ENCODE measurements at regions not wholly inside any gene's neighbourhood (a gene's known extent, or its start where the extent isn't known, plus 50 kb on each side); places are given as distances from the start of the nearest gene placed in this dataset.

- Histone ChIP-seq H3K18ac (ENCODE audit: extremely low read depth, low read length) (no peak overlapping the region), H3K36me3 (ENCODE audit: control insufficient read depth in 2 of 4, insufficient read depth in 4 of 4, low read length in 3 of 4) (no peaks in the 10 kb centered on the region), H4K20me1 (replicated peaks in 1 of 2; ENCODE audit: control insufficient read depth in 1 of 2, insufficient read depth in 2 of 2, low read length in 2 of 2) (no peaks in the 10 kb centered on the region), H2BK120ac (replicated peaks; ENCODE audit: low read depth, low read length) (no peak overlapping the region), H2BK12ac (ENCODE audit: low read depth, low read length) (no peak overlapping the region), H3K56ac (replicated peaks; ENCODE audit: insufficient read length, low read depth, low read length) (no peak overlapping the region), H3K14ac (ENCODE audit: insufficient read length) (no peak overlapping the region), H3K27me3 (replicated peaks in 1 of 4; ENCODE audit: control insufficient read depth in 3 of 4, extremely low read depth in 1 of 4, insufficient read depth in 3 of 4, low read length in 3 of 4) (no peaks in the 10 kb centered on the region), H3K9ac (replicated peaks in 1 of 4; ENCODE audit: extremely low read depth in 1 of 4, low read depth in 3 of 4, low read length in 3 of 4) (no peak overlapping the region), H4K5ac (ENCODE audit: insufficient read length, low read depth, low read length) (no peak overlapping the region), H2BK5ac (ENCODE audit: low read depth, low read length) (no peak overlapping the region), H3K4me1 (replicated peaks in 1 of 4; ENCODE audit: control insufficient read depth in 3 of 4, insufficient read depth in 4 of 4, low read length in 3 of 4) (no peaks in the 10 kb centered on the region), H3K4ac (replicated peaks; ENCODE audit: insufficient read length, low read depth, low read length) (no peak overlapping the region), H3K23me2 (ENCODE audit: low read depth, low read length) (no peaks in the 10 kb centered on the region), H3K4me2 (ENCODE audit: insufficient read depth in 1 of 2, low read depth in 2 of 2, low read length in 2 of 2) (no peak overlapping the region), H3K9me3 (ENCODE audit: insufficient read depth in 2 of 2, low read depth in 1 of 2, low read length in 1 of 2) (no peaks in the 10 kb centered on the region), H2BK20ac (ENCODE audit: low read length) (no peak overlapping the region), H3K79me2 (ENCODE audit: control insufficient read depth in 1 of 2, insufficient read depth in 2 of 2, low read length in 2 of 2) (no peaks in the 10 kb centered on the region), H2AK5ac (ENCODE audit: low read depth, low read length) (no peak overlapping the region), H3K23ac (ENCODE audit: insufficient read length) (no peak overlapping the region), H2BK15ac (ENCODE audit: low read length) (no peak overlapping the region), H3K79me1 (ENCODE audit: low read depth, low read length) (no peaks in the 10 kb centered on the region), H4K8ac (ENCODE audit: extremely low read depth, insufficient read depth, low read length) (no peak overlapping the region), H4K91ac (replicated peaks; ENCODE audit: insufficient read length, low read length) (no peak overlapping the region), H3K4me3 (ENCODE audit: extremely low read depth in 1 of 4, insufficient read depth in 2 of 4, low read depth in 3 of 4, low read length in 4 of 4) (no peak overlapping the region), H3K27ac (ENCODE audit: low read depth, low read length) (no peak overlapping the region), H2AFZ (ENCODE audit: low read length) (no peak overlapping the region)
- CTCF ChIA-PET (ENCODE audit: partially characterized antibody), result no interaction called here
- FAIRE-seq (no peak), DNase-seq (ENCODE audit: low read depth in 1 of 2, low spot score in 2 of 2) (no peak)
- POLR2A ChIA-PET (ENCODE audit: partially characterized antibody), result no interaction called here
- 88% methylated on average over 1 of the region's 1 CpG; no CpG with 5 or more reads in 1 of the 2 experiments for WGBS, 2 experiments (ENCODE audit: extremely low coverage in 1 of 2, insufficient coverage in 1 of 2, insufficient read length in 1 of 2, insufficient replicate concordance in 2 of 2, low coverage in 1 of 2, low lambda C conversion rate in 2 of 2, missing lambda C conversion rate in 1 of 2)
- TF ChIP-seq FOSL1 (IDR thresholded peaks at IDR 0.05; ENCODE audit: insufficient read depth, low read depth, low read length), result no peak
- TF ChIP-seq USF2 (IDR thresholded peaks at IDR 0.05; ENCODE audit: low read length), result no peak
- no peak for TF ChIP-seq ATF3 (IDR thresholded peaks at IDR 0.05; ENCODE audit: insufficient read depth, low read depth, low read length)
- no peak for TF ChIP-seq TAF1 (IDR thresholded peaks at IDR 0.05; ENCODE audit: low read depth, low read length)
- no peak for TF ChIP-seq MAX (IDR thresholded peaks at IDR 0.05)
- TF ChIP-seq NANOG (IDR thresholded peaks at IDR 0.05; ENCODE audit: insufficient read depth, low read depth, low read length, poor library complexity, severe bottlenecking), result no peak
- no peak for TF ChIP-seq EP300 (IDR thresholded peaks at IDR 0.05; ENCODE audit: borderline replicate concordance in 1 of 2, low read depth in 2 of 2, low read length in 2 of 2)
- no peak for TF ChIP-seq SUZ12 (IDR thresholded peaks at IDR 0.05; ENCODE audit: low read length)
- no peak for TF ChIP-seq BCL11A (IDR thresholded peaks at IDR 0.05; ENCODE audit: low read depth in 2 of 2, low read length in 2 of 2)
- no peak for TF ChIP-seq POLR2AphosphoS5 (IDR thresholded peaks at IDR 0.05; ENCODE audit: low read depth, low read length)
- no peak for TF ChIP-seq EZH2 (IDR thresholded peaks at IDR 0.05; ENCODE audit: low read depth, low read length, severe bottlenecking)
- no peak for TF ChIP-seq KDM5A (IDR thresholded peaks at IDR 0.05; ENCODE audit: low read length)
- no peak for TF ChIP-seq PHF8 (conservative IDR thresholded peaks at IDR 0.05; ENCODE audit: low read depth, low read length)
Measured at GRCh38 chr12:84218406-84218805, 694.2 kb downstream of the SLC6A15 start.

Data from H1 (cell line).